Stimulated activated CD4-positive, alpha-beta T cell treated with anti-CD3 and anti-CD28 coated beads, Interleukin-12 subunit alpha, Interleukin-12 subunit beta, amount 100 ng/mL, for 48 hours (primary cell): ENCODE measurements at regions not wholly inside any gene's neighbourhood (a gene's known extent, or its start where the extent isn't known, plus 50 kb on each side); places are given as distances from the start of the nearest gene placed in this dataset.
"Not testable (repeated sequence)": the region's sequence is repeated elsewhere in the genome, so short reads cannot be mapped to it uniquely, and the experiment has no call there.

Experiments used
- DNase-seq, 3 donors: peaks; one replicate each; pipeline ENCODE4 v3.0.0-alpha.2; 2020; ENCODE audit warnings: low read depth in 2 of 3, low spot score in 1 of 3

GRCh38 chr3:160097478-160097877, 108.8 kb downstream of the IL12A start:
- no peak for DNase-seq

- DNase-seq = no peak
These were observed 109.8 kb downstream of the IL12A start for GRCh38 chr3:160098261-160098908.

DNA sequence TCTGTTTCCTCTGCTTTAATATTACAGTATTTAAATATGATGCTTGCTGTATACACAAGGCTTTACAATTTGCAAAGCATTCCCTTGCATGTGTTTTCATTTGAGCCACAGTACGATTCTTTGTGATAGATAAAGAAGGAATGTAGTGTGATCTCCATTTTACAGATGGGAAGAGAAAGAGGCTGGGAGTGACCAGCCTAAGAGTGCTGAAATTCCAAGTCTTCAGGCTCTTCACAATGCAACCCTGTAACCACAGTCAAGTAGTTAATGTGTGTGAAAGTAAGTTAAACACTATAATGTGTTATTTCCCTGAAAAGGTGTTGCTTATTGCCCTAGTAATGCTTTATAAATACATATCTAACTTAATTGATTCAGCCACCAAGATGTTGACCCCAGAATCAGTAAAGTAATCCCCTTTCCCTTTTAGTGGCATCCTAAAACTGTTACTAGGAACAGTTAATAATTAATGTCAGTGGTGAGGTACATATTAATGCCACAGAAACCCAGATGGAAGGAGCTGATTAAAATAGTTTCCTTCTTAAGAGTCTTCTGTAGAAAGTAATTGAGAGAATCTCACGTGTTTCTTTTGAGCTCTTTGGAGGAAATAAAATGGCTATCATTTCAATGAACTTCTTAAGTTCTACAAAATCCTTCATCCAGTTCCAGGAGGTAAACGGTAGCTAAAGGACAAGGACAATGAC, 110.4 kb downstream of the IL12A start:
- no peak for DNase-seq

DNA sequence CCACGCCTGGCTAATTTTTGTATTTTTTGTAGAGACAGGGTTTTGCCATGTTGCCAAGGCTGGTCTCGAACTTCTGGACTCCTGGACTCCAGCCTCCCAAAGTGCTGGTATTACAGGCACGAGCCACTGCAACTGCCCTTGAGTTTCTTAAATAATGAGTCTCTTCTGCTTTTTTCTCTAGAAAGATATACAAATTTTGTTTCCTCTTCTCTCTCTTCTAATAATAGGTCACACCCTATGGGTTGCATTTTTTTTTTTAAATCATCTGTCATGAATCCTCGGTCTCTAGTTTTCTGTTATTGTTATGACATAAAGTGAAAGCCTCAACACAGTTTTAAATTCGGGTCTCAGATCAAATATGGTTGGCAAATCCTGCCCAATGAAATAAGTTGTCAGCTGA, 111.2 kb downstream of the IL12A start:
- no peak for DNase-seq

DNA sequence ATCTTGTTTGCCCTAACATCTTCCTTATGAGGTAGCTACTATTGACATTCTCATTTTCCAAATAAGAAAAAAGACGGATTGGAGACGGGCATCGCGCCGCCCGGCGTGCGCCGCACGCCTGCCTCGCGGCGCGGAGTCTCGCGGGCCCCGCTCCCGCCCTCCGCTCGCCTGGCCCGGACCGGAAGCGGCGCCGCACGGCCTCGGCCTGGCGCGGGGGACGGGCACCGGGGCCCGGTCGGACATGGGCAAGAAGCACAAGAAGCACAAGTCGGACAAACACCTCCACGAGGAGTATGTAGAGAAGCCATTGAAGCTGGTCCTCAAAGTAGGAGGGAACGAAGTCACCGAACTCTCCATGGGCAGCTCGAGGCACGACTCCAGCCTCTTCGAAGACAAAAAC, 112.0 kb downstream of the IL12A start:
- DNase-seq = no peak

GRCh38 chr3:160102001-160102400, 113.4 kb downstream of the IL12A start:
- DNase-seq = not testable (repeated sequence)

DNA sequence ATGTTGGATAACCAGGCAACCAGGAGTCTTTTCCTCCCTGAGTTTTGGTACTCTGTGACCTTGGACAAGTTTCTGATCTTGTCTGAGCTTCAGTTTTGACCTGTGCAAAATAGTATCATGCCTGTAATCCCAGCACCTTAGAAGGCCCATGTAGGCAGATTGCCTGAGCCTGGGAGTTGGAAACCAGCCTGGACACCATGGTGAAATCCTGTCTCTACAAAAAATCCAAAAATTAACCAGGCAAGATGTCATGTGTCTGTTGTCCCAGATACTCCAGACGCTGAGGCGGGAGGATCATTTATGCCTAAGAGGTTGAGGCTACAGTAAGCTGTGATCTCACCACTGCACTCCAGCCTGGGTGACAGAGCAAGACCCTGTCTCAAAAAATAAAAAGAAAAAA, 114.8 kb downstream of the IL12A start:
- no peak for DNase-seq

DNA sequence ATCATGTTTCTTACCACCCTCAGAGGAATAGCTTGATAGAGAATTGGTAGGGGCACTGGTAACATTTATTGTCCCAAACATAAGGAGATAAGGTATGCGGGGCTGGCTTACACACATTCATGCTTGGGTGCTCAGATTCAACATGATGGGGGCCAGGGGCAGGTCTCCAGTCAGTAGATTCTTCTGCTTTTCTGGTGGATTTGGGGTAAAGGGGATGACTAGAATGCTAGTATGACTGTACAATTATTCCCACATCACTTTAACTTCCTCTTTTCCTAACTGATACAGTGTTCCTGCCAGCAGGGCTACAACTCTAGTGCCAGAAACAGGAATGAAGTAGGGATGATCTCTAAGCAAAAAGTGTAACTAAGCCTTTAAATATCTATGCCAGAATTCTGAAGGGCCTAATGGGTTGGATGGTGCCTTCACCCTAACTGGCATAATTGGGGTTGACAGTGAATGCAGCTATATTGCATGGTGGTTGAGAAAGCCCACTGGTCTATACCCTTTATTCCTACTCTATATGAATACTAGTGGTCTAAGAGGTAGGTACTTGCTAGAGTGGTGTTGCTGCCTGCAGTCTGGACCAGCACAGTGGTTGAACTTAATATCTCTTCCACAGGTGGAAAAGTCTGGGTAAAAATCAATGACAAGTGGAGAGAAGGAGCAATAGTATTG, 117.4 kb downstream of the IL12A start:
- DNase-seq = no peak

- DNase-seq = no peak
These were observed 118.0 kb upstream of the C3orf80 start for GRCh38 chr3:160106905-160107861.

GRCh38 chr3:160108362-160108761, 116.9 kb upstream of the C3orf80 start:
- DNase-seq = no peak

- DNase-seq = no peak
These were observed 112.7 kb upstream of the C3orf80 start for GRCh38 chr3:160112481-160112880.

GRCh38 chr3:160112996-160113395, 112.2 kb upstream of the C3orf80 start:
- no peak for DNase-seq

DNA sequence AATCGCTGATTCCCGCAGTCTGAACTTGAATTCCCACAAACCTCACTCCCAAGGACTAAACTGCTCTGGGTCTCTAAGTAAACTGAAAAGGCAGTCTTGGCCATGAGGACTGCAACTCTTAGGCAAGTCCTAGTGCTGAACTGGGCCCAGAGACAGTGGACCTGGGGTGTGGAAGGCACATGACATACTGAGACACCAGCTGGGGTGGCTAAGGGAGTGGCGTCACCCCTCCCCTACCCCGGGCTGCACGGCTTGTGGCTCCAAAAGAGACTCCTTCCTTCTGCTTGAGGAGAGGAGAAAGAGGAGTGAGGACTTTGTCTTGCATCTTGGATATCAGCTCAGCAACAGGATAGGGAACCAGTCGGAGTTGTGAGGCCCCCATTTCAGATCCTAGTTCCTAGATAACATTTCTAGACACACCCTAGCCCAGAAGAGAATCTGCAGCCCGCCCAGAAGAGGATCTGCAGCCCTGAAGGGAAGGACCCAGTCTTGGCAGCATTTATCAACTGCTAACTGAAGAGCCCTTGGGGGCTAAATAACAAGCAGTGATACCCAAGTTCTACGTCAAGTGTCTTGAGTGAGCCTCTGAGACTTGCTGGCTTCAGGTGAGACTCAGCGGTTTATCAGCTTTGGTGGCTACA, 110.7 kb upstream of the C3orf80 start:
- DNase-seq = no peak

GRCh38 chr3:160115387-160115786, 109.8 kb upstream of the C3orf80 start:
- DNase-seq = no peak

DNA sequence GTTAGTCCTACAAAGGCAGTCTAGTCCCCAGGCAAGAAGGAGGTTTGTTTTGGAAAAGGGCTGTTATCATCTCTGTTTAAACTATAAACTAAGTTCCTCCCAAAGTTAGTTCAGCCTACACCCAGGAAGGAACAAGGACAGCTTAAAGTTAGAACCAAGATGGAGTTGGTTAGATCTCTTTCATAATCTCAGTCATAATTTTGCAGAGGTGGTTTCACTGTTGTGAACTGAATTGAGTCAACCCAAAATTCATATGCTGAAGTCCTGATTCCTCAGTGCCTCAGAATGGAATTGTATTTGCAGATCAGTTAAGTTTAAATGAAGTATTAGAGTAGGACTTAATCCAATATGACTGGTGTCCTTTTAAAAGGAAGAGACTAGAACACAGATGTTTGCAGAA, 101.0 kb upstream of the C3orf80 start:
- no peak for DNase-seq

DNA sequence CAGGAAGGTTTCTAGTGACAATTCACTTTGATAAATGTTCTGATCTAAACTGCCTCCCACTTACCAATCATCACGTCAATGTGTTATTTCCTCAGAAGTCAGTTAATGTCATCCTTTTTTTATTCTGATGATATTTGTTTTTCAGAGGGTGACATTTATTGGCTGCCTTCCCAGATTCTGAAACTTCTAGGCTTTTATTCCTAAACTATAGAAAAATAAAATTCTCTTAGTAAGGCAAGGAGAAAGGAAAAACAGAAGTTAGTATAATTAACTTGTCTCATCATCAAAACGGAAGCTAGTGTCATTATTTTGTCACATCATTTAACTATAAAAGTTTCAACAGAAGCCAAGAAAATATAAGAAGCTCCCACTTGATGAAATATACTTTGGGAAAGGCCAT, 100.0 kb upstream of the C3orf80 start:
- no peak for DNase-seq

DNA sequence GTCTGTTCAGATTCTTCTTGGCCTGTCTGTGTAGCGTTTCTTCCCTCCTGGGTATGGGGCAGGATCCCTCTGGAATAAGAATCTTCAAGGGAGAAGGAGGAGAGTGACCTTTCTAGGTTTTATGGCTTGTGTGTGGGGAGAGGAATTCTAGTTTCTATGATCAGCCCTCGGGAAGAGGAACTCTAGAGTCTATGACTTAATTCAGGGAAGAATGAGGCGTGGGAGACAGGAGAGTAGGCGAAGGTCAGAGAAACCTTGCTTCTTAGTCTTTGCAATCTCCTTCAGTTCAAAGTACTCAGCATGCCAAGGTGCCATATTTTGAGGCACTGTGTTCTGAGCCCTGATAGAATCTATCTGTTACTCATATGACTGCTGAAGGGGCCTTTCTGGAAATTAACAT, 99.2 kb upstream of the C3orf80 start:
- DNase-seq = no peak

GRCh38 chr3:160126761-160127160, 98.5 kb upstream of the C3orf80 start:
- DNase-seq = no peak

GRCh38 chr3:160127308-160127707, 97.9 kb upstream of the C3orf80 start:
- DNase-seq = no peak

- DNase-seq = no peak
These were observed 97.2 kb upstream of the C3orf80 start for GRCh38 chr3:160128056-160128455.
